HG03565 (cell line): ENCODE measurements at regions not wholly inside any gene's neighbourhood (a gene's known extent, or its start where the extent isn't known, plus 50 kb on each side); places are given as distances from the start of the nearest gene placed in this dataset.
"Not testable (repeated sequence)": the region's sequence is repeated elsewhere in the genome, so short reads cannot be mapped to it uniquely, and the experiment has no call there.

Source experiments
- ATAC-seq: cut with Tn5 transposase; IDR thresholded peaks from one replicate; pipeline ENCODE4 v1.9.1; 2021; ENCODE audit warnings: mild to moderate bottlenecking, moderate library complexity; ENCODE audit not compliant: unreplicated experiment

- no peak for ATAC-seq
These were observed 576.2 kb upstream of the SMIM31 start for GRCh38 chr4:164177753-164178152.

- no peak for ATAC-seq
These were observed 565.7 kb upstream of the SMIM31 start for GRCh38 chr4:164188236-164188635.

GRCh38 chr4:164192844-164193243 is 561.1 kb upstream of the SMIM31 start:
- ATAC-seq: no peak

- ATAC-seq: no peak
These were observed 560.3 kb upstream of the SMIM31 start for GRCh38 chr4:164193676-164194075.

- no peak for ATAC-seq
These were observed 556.4 kb upstream of the SMIM31 start for GRCh38 chr4:164197556-164197955.

- no peak for ATAC-seq
These were observed 550.5 kb upstream of the SMIM31 start for GRCh38 chr4:164203476-164203875.

GRCh38 chr4:164204434-164204833 is 549.5 kb upstream of the SMIM31 start:
- no peak for ATAC-seq

GRCh38 chr4:164207460-164207859 is 546.5 kb upstream of the SMIM31 start:
- ATAC-seq: no peak

GRCh38 chr4:164210377-164210776 is 543.6 kb upstream of the SMIM31 start:
- no peak for ATAC-seq

GRCh38 chr4:164212134-164212533 is 541.8 kb upstream of the SMIM31 start:
- ATAC-seq: no peak

GRCh38 chr4:164212714-164213113 is 541.2 kb upstream of the SMIM31 start:
- no peak for ATAC-seq

GRCh38 chr4:164215113-164215741 is 538.7 kb upstream of the SMIM31 start:
- no peak for ATAC-seq

- no peak for ATAC-seq
These were observed 532.3 kb upstream of the SMIM31 start for GRCh38 chr4:164221631-164222030.

GRCh38 chr4:164224871-164225270 is 529.1 kb upstream of the SMIM31 start:
- no peak for ATAC-seq

GRCh38 chr4:164229255-164229654 is 524.7 kb upstream of the SMIM31 start:
- no peak for ATAC-seq

- ATAC-seq: no peak
These were observed 514.5 kb upstream of the SMIM31 start for GRCh38 chr4:164239433-164239832.

- ATAC-seq: no peak
These were observed 514.0 kb upstream of the SMIM31 start for GRCh38 chr4:164239976-164240375.

- no peak for ATAC-seq
These were observed 502.7 kb upstream of the SMIM31 start for GRCh38 chr4:164251257-164251656.

- ATAC-seq: no peak
These were observed 501.6 kb upstream of the SMIM31 start for GRCh38 chr4:164252286-164252685.

- no peak for ATAC-seq
These were observed 492.1 kb upstream of the SMIM31 start for GRCh38 chr4:164261831-164262230.

- not testable (repeated sequence) for ATAC-seq
These were observed 491.4 kb upstream of the SMIM31 start for GRCh38 chr4:164262508-164262907.

GRCh38 chr4:164277414-164277813 is 476.5 kb upstream of the SMIM31 start:
- not testable (repeated sequence) for ATAC-seq

- ATAC-seq: no peak
These were observed 466.8 kb upstream of the SMIM31 start for GRCh38 chr4:164287173-164287572.
